HG03432 (cell line): ENCODE measurements at regions not wholly inside any gene's neighbourhood (a gene's known extent, or its start where the extent isn't known, plus 50 kb on each side); places are given as distances from the start of the nearest gene placed in this dataset.
A peak's percentile ranks its signal among the peaks of the same experiment; 100 is the strongest.

ENCODE experiments used
- ATAC-seq: cut with Tn5 transposase; IDR thresholded peaks from one replicate; pipeline ENCODE4 v1.9.1; 2021; ENCODE audit warnings: mild to moderate bottlenecking, moderate library complexity; ENCODE audit not compliant: unreplicated experiment

DNA sequence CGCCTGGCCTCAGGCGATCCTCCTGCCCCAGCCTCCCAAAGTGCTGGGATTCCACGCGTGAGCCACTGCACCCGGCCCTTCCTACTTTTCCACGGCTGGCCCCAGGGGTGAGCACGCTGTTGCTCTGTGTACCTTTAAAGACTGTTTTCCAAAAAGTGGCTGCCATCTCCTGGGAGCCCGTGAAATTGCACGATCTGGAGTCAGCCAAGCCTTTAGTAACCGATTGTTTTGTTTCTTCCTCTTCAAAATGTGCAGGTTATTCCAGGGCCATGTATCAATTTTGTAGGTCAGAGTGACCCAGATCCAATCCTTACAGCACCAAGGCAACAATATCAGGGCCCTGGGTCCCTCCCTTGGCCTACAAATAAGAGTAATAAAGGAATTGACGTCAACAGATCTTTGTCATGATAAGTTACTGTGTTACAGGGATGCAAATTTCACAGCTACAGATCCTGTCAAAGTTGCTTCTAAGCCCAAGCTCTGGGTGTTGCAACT, 135.6 kb upstream of the ZNF236 start:
- peak; percentile 70 for ATAC-seq

DNA sequence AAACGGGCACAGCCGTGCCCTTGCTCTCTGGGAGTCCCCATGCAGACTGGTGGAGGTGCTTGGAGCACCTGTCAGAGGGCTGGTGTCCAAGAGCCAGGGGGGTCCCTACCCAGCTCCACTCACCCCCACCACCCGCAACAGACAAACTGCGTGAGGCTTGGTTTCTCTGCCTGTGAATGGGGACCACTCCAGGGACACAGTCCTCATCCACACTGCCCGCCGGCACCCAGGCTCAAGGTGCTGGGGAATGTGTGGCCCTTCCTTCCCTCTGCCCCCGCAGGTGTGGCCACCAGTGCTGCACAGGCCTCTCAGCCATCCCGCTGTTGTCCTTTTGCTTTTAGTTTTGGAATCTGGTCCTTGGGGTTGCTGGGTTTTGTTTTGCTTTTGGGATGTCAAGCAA, 136.5 kb upstream of the ZNF236 start:
- ATAC-seq: no peak

DNA sequence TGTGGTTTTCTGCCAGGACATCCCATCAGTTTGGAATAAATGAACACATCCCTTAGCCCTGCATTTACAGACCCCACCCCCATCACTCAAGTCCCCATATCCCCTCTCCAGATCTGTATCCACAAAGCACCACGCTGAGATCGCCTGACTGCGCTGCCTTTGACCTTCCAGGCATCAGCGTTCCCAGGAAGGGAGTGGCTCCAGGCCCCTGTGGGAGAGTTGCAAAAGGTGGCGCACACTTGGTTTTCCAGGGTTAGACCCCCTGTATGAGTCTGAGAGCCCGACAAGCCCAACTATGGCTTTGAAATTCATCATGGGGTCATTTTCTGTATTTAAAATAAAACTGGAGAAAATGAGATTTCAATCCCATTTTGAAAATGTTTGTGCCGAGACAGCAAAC, 137.0 kb upstream of the ZNF236 start:
- no peak for ATAC-seq

DNA sequence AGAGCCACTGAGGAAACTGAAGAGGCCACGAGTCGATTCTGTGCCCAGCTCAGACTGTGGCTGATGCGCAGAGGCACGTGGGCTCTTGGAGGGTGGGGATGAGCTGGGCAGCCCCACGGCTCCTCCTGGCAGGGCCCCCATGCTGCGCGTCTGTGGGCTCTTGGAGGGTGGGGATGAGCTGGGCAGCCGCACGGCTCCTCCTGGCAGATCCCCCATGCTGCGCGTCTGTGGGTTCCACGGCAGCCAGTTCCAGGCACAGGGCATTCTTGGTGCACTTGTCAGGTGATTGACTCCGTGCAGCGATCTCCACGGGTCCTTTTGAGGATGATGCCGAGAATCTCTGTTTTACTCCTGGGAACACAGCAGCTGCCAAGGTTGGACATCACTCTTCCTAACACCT, 138.1 kb upstream of the ZNF236 start:
- ATAC-seq: no peak

DNA sequence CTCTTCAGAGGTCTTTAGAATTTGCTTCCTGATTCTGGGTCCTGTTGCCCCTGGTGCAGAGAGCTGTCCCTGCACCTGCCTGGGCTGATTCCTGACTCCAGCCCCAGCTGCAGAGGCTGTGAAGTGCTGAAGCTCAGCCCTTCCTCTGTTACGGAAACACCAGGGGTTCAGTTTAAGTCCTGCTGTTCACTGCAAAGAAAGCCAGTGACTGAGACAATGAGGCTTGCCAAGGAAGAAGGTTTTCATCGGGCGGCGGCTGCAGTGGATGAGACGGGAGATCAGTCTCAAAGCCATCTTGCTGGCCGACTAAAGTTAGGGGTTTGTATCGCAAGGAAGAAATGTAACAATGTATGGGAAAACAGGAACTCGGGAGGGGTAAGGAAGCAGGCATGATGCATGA, 142.4 kb upstream of the ZNF236 start:
- ATAC-seq: no peak

DNA sequence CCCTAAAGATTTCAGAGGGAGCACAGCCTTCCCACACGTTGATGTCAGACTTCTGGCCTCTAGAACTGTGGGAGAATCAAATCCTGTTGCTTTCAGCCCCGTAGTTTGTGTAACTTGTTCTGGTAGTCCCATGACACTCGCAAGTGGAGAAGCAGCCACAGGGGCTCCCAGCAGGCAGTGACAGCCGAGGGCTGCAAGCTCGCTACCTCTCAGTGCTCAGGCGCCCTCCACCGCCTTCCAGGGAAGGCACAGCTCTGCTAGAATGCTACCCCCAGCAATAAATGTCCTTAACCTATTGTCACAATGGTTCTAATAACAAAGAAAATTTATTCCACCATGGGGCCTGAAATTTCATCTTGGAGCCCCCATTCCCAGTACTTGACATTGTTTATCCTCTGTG, 143.1 kb upstream of the ZNF236 start:
- ATAC-seq: no peak

DNA sequence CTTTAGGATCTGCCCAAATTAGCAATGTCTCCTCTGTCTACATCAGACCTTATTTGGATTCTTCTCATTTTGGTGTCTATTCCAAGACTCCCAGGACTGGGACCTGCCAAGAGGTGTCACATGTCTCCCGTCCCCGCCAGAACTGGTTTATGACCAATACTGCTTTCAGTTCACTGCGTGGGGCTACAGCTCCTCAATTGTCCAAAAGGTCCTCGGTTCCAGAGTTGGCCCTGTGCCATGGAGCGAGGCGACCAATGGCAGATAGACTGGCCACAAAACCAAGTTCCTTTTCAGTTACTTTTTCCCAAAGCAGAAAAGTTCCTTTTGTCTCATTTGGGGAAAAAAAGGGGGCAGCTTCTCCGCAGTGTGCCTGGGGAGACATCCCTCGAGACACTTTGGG, 144.1 kb upstream of the ZNF236 start:
- no peak for ATAC-seq

DNA sequence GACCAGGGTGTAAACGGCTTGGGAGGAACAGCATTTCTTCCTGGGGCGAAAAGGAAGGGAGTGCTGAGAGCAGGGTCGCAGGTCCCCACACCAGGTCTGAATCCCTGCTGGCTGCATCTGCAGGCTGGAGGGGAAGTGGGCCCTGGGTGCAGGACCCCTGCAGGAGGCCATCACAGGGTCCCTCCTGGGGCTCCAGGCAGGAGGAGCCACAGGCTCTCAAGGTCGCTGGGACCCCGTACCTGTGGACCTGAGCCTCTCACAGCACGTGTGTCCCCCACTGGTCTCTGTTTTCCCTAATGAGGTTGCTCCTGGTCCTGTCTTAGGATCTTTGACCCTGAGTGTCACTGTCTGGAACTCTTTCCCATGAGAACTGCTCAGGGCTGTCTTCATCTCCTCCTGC, 147.8 kb upstream of the ZNF236 start:
- no peak for ATAC-seq

DNA sequence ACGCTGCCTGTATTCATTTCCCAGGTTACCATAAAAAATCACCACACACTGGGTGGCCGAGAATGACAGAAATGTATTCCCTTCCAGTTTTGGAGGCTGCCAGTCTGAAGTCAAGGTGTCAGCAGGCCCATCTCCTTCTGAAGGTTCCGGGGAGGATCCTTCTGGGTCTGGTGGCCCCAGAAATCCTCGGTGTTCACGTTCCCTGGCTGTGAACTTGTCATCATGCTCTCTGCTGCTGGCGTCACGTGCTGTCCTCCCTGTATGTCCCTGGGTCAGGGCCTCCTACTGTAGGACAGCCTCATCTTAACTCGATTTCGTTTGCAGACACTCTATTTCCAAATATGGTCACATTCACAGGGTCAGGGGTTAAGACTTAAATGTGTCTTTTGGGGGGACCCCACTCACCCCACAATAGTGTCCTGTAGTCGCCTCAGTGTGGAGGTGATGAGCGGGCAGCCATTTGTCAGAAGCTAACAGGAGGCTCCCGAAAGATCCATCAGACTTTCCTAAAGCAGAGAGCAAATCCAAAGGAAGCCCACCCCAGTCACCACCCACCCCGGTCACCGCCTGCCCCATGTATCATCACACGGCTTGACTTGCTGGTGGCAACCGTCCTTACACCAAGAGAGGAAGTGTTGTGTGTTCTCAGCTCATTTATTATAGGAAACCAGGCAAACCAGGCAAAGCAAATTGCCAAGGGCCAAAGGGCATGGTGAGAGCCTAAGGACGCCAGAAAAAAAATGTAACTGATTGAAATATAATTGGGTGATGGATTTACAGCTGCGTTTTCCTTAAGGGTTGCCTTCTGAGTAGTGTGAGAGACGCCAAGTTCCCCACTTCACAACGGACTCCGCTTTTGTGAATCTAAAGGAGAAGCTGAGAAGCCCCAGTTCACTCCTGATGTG, 148.8 kb upstream of the ZNF236 start:
- no peak for ATAC-seq

DNA sequence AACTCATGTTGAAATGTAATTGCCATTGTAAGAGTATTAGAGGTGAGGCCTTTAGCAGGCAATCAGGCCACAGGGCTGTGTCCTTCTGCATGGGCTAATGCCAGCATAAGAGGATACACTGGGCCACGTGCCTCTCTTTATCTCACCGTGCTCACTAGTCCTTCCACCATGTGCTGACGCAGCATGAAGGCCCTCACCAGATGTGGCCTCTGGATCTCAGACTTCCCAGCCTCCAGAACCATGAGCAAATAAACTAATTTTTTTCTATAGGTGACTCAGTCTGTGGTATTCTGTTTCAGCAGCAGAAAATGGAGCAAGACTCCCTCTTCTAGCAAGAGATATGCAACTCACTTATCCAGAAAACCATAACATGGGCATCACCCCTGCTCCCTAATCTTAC, 149.7 kb upstream of the ZNF236 start:
- no peak for ATAC-seq

DNA sequence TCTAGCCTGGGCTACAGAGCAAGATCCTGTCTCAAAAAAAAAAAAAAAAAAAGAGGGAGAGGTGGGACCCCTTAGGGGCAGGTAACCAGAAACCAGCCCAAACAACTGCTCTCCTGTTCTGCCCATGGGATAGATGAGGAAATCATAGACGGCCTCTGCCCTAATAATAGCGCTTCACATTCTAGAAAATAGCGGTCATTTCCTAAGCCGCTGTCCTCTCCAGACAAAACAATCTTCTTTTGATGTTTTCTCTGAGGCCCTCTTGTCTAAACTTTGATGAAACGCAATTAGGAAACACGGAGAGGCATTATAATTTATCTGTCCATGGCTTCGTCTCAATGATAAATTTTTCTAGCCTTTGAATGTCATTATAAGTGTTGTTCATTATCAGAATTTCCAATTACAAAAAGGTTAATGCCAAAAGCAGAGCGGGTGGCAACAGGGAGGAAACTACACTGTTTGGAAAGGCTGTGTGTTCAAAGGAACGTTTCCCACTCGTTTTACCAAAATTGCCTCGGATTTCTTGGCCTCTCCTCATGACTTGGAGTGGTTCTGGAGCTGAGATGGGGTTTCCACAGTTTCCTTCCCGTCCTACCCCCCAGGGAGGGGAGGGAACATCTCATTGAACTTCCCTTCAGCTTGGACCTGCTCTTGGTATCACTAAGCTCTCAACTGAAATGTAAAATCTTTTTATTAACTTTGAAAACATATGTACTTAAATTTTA, 151.6 kb upstream of the ZNF236 start:
- ATAC-seq: no peak

DNA sequence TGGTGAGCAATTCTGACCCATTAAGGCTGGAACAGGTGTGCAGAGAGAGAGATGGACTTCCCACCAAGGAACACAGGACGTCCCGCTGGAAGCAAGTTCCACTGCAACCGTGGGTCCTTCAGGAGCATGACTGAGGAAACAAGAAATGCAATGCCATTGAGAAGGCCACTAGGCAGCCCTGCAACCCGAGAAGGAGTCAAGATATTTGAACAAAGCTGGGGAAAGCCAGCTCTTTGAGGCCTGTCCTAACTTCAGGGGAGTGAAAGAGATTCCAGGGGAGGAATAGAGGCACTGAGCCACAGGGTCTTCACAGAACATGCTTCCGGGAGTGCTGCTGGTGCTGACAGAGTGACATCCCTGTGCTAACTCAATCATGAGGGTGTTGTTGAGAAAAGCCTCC, 153.8 kb upstream of the ZNF236 start:
- ATAC-seq: no peak

DNA sequence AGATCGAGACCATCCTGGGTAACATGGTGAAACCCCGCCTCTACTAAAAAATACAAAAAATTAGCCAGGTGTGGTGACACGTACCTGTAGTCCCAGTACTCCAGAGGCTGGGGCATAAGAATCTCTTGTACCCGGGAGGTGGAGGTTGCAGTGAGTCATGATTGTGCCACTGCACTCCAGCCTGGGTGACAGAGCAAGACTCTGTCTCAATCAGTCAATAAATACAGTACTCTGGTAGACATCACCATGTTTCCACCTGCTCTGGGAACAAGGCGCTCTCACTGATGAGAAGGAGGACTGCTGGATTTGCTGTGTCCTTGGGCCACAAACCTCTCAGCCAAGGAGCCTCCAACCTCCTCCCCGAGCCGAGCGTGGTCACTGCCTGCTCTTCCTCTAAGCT, 154.2 kb upstream of the ZNF236 start:
- ATAC-seq: no peak

DNA sequence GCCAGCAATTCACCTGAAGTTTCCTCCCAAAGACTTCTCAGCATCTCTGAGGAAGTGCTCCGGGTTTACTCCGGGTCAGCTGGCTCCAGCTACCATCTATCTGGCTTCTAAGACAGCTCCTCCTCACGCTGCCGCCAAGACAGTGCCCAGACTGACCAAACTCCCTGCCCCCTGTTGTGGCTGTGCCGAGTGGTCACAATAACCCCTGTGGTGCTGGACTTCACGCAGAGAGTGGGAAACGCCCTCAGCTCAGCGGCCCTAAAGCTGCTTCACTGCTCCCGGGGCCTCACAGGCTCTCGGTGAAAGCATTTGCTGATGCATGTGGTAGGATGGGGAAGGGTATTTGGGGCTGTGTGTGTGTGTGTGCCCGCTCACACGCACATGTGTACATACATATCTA, 154.8 kb upstream of the ZNF236 start:
- ATAC-seq: no peak

DNA sequence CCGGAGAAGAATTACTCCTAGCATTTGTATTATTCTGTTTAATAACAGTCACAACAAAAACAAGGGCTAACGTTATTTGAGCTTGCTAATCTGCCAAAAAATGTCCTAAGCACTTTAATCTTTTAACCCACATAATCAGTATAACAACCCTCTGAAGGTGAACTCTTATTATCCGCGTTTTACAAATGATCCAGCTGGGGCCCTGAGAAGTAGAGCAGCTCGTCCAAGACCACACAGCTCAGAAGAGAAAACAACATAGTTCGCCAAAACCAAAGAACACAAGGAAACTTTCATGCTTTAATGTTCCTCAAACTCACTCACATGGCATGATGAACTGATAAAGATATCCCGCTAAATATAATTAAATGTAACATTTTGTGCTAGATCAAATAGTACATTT, 159.7 kb upstream of the ZNF236 start:
- ATAC-seq: no peak

DNA sequence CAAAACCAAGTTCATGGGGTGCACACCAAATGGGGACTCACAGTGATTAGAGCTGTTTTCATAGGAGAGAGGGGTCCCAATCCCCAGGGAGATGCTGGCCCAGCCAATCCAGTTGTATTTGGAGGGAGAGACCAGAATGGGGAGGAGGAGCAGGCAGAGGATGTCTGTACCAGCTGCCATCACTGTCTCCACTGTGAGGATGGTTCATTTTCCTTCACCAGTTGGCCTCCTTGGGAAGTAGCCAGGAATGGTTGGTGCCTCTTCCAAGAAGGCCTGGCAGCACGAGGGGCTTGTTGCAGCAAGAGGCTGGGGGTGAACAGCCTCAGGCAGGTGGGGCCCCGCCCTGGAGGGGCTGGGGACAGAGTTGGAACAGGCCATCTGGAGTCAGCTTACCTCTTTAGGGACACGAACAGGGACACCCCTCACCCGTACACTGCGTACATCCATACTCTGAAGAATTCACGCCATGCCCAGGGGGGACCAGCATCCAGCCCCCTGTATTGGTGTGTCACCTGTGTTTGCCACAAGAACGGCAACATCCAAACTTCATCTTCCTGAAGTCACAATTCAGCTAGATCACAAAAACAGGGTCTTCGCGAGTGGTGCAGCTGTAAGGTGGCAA, 161.7 kb upstream of the ZNF236 start:
- no peak for ATAC-seq

DNA sequence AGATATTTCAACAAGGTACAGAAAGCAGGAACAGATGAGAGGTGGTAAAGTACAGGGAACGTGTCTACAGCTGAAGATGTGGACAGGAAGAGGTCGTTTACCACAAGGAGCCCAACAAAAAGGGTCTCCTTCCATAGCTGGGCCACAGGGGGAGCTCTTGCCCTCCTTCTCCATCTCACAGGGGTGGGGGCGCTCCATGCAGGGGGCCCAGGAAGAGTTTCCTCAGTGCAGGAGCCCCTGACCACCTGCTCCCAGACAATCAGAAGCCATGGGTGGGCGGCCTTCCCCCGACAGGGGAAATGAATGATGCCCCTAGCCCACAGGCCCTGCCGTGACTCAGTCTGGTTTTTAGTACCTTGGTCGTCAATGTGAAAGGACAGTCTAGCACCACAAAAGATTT, 163.6 kb upstream of the ZNF516 start:
- peak; percentile 56 for ATAC-seq

DNA sequence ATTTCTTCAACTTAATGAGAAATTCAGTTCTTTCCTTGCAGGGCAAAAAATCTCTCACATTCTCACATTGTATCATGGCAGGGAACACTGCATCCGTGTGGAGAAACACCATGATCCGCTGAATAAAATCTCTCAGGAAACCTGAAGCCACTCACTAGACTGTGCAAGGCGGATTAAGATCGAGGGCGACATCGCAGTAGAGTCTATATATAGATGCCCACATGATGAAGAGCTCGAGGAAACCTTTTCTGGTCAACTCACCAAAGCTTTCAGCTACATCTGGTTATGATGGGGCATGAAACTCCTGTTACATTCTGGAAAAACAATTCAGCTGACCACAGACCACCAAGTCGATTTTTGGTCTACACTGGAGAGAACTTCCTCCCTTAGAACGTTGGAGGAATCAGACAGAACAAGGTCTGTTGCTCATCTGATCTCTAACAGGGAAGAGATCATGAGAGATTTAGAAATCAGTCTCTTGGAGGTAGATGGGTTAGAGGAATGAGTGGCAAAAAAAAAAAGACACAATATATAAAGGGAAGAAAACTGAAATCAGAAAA, 162.9 kb upstream of the ZNF516 start:
- no peak for ATAC-seq

DNA sequence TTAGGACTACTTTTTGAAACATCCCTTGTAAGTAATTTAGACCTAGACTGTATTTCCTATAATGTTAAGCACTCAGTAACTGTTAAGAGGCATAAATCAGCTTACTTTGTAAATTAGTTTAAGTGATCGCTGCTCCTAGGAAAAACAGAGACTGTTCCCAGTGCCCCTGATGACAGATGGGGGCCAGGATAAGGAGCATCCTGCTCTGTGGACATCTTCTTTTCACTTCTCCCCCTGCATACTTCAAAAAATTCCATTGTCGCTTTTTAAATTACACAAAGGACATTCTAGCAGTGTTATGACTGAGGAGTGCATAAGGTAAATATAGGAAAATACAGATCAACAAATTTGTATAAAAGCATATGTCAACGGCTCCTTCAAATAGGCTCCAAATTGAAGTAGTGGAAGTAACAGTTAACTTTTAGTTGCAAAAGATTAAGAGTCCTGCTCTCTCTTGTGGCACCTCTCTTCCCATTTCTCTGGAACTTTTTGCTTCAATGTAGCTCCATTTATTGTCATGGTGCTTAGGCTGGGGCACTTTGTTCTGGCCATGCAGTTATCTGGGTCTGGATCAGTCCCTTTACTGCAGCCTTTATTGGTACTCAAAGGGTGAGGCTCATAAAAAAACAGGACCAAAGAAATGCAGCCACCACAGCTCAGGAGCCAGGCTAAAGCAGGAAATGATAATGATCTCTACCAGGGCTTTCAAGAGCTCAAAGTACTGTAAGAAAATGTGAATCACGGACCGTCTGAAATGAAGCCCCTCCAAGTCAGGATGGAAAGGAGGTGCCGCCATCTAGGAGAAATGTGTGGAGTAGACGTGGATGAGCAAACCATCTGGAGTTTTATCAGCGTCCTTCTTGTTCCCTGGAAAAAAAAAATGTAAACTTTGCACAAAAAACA, 162.1 kb upstream of the ZNF516 start:
- no peak for ATAC-seq

DNA sequence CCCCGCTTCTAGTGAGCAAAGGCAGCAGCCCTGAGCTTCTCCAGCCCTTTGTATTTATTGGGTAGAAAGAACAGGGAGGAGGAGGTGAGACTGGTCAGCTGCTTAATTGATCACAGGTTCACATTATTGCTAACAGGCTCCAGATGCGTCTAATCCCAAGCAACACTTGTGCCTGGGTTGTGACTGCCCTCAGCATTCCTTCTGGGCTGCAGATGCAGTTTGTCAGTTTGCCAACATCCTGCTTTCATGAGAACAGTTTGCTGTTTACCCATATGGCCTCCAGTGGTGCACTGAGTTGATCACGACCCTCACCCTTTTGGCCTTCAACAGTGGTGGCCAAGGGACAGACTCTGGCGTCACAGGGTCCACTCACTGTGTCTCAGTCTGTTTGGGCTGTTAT, 159.5 kb upstream of the ZNF516 start:
- no peak for ATAC-seq
